Naive thymus-derived CD8-positive, alpha-beta T cell (primary cell): ENCODE measurements at regions not wholly inside any gene's neighbourhood (a gene's known extent, or its start where the extent isn't known, plus 50 kb on each side); places are given as distances from the start of the nearest gene placed in this dataset.
A peak's percentile ranks its signal among the peaks of the same experiment; 100 is the strongest.

ENCODE experiments used
- ATAC-seq, 2 donors: fragments of 150-1000 bp; cut with Tn5 transposase in 1 of 2; sonication (Bioruptor Pico), chemical (Tn5 transposase) in 1 of 2; 1 replicate in 1 of 2; 2 replicates in 1 of 2; pipeline ENCODE4 v1.10.0; 2021; ENCODE audit warnings: mild to moderate bottlenecking in 2 of 2, moderate library complexity in 2 of 2
- POLR2A ChIA-PET: fragments of 350-600 bp; sonication (Branson Sonifier 250); formaldehyde crosslinking; loops from one replicate; lab custom pipeline; 2021; ENCODE audit warnings: antibody characterized with exemption; lab: Charles Lee
- DNase-seq, 10 donors: peaks; one replicate each; pipeline versions ENCODE4 v3.0.0 to v3.0.0-alpha.2; 2020 to 2022
- H3K27ac Mint-ChIP-seq, 10 donors: one replicate each; pipeline ENCODE4 v1.8.0; 2020 to 2022; ENCODE audit warnings: mild to moderate bottlenecking in 10 of 10, mixed read lengths in 10 of 10, moderate library complexity in 4 of 10, inconsistent platforms in 1 of 10
- H3K27me3 Mint-ChIP-seq, 5 donors: one replicate each; pipeline ENCODE4 v1.8.0; 2021 to 2022; ENCODE audit warnings: mixed read lengths in 5 of 5
- H3K36me3 Mint-ChIP-seq, 3 donors: one replicate each; pipeline ENCODE4 v1.8.0; 2020 to 2022; ENCODE audit warnings: mixed read lengths in 3 of 3, mild to moderate bottlenecking in 2 of 3, inconsistent platforms in 1 of 3
- H3K4me1 Mint-ChIP-seq, 4 donors: one replicate each; pipeline ENCODE4 v1.8.0; 2021 to 2022; ENCODE audit warnings: mixed read lengths in 4 of 4
- H3K4me3 Mint-ChIP-seq, 10 donors: one replicate each; pipeline ENCODE4 v1.8.0; 2020 to 2022; ENCODE audit warnings: mild to moderate bottlenecking in 10 of 10, mixed read lengths in 10 of 10, moderate library complexity in 6 of 10, inconsistent platforms in 1 of 10
- H3K9me3 Mint-ChIP-seq, 9 donors: one replicate each; pipeline ENCODE4 v1.8.0; 2020 to 2022; ENCODE audit warnings: mixed read lengths in 9 of 9, mild to moderate bottlenecking in 3 of 9, inconsistent platforms in 1 of 9, moderate library complexity in 1 of 9

GRCh38 chr5:86320266-86320665 is 297.5 kb upstream of the COX7C start:
- Mint-ChIP-seq H3K36me3 (no peaks in the 10 kb centered on the region), H3K27me3 (peaks cover 0 to 7% (median 0%) of the 10 kb centered on the region in 5 donors), H3K27ac (no peak overlapping the region), H3K4me1 (no peaks in the 10 kb centered on the region), H3K4me3 (peak overlapping the region in 1 of 10 donors; percentile 2), H3K9me3 (peaks cover 0 to 3% (median 0%) of the 10 kb centered on the region in 9 donors)
- ATAC-seq (no peak), DNase-seq (no peak)
- POLR2A ChIA-PET: no interaction called here

- no peaks in the 10 kb centered on the region for H3K4me1 Mint-ChIP-seq
- H3K27ac Mint-ChIP-seq: no peak overlapping the region
- POLR2A ChIA-PET: no interaction called here
- H3K36me3 Mint-ChIP-seq: no peaks in the 10 kb centered on the region
- peaks cover 0 to 7% (median 0%) of the 10 kb centered on the region in 9 donors for H3K9me3 Mint-ChIP-seq
- H3K4me3 Mint-ChIP-seq: no peak overlapping the region
- DNase-seq (no peak), ATAC-seq (no peak)
- H3K27me3 Mint-ChIP-seq: no peaks in the 10 kb centered on the region
Observed at GRCh38 chr5:86329318-86329717, 288.4 kb upstream of the COX7C start.

GRCh38 chr5:86330736-86331135 is 287.0 kb upstream of the COX7C start:
- H3K4me3 Mint-ChIP-seq: no peak overlapping the region
- POLR2A ChIA-PET: no interaction called here
- H3K36me3 Mint-ChIP-seq: no peaks in the 10 kb centered on the region

GRCh38 chr5:86332851-86333250 is 284.9 kb upstream of the COX7C start:
- Mint-ChIP-seq H3K4me1 (no peaks in the 10 kb centered on the region), H3K27me3 (peaks cover 0 to 5% (median 3%) of the 10 kb centered on the region in 5 donors), H3K9me3 (peaks cover 0 to 7% (median 2%) of the 10 kb centered on the region in 9 donors), H3K36me3 (no peaks in the 10 kb centered on the region), H3K4me3 (no peak overlapping the region), H3K27ac (no peak overlapping the region)
- ATAC-seq (no peak), DNase-seq (no peak)
- POLR2A ChIA-PET: no interaction called here

More at GRCh38 chr5:86330736-86331135, 287.0 kb upstream of the COX7C start:
- Mint-ChIP-seq H3K27me3 (no peaks in the 10 kb centered on the region), H3K9me3 (peaks cover 0 to 7% (median 0%) of the 10 kb centered on the region in 9 donors), H3K4me1 (no peaks in the 10 kb centered on the region), H3K27ac (no peak overlapping the region)
- ATAC-seq (no peak), DNase-seq (no peak)

- ATAC-seq (no peak), DNase-seq (no peak)
- H3K9me3 Mint-ChIP-seq: peaks cover 0 to 6% (median 0%) of the 10 kb centered on the region in 9 donors
- no peak overlapping the region for H3K27ac Mint-ChIP-seq
- no peak overlapping the region for H3K4me3 Mint-ChIP-seq
- POLR2A ChIA-PET: no interaction called here
- H3K27me3 Mint-ChIP-seq: peaks cover 0 to 5% (median 3%) of the 10 kb centered on the region in 5 donors
- no peaks in the 10 kb centered on the region for H3K4me1 Mint-ChIP-seq
- no peaks in the 10 kb centered on the region for H3K36me3 Mint-ChIP-seq
Observed at GRCh38 chr5:86337667-86338460, 279.9 kb upstream of the COX7C start.

GRCh38 chr5:86354664-86355063 is 263.1 kb upstream of the COX7C start:
- POLR2A ChIA-PET: no interaction called here
- H3K9me3 Mint-ChIP-seq: peaks cover 0 to 12% (median 0%) of the 10 kb centered on the region in 9 donors
- no peak overlapping the region for H3K27ac Mint-ChIP-seq
- H3K4me3 Mint-ChIP-seq: no peak overlapping the region
- H3K4me1 Mint-ChIP-seq: no peaks in the 10 kb centered on the region
- DNase-seq (no peak), ATAC-seq (no peak)
- H3K27me3 Mint-ChIP-seq: peaks cover 0 to 1% (median 0%) of the 10 kb centered on the region in 5 donors
- H3K36me3 Mint-ChIP-seq: no peaks in the 10 kb centered on the region

- Mint-ChIP-seq H3K27me3 (peaks cover 0 to 9% (median 0%) of the 10 kb centered on the region in 5 donors), H3K27ac (no peak overlapping the region), H3K9me3 (peaks cover 0 to 12% (median 0%) of the 10 kb centered on the region in 9 donors), H3K4me3 (no peak overlapping the region), H3K4me1 (no peaks in the 10 kb centered on the region), H3K36me3 (no peaks in the 10 kb centered on the region)
- DNase-seq: no peak
- ATAC-seq: no peak
- POLR2A ChIA-PET: no interaction called here
Observed at GRCh38 chr5:86360801-86361200, 256.9 kb upstream of the COX7C start.

- DNase-seq (no peak), ATAC-seq (no peak)
- Mint-ChIP-seq H3K9me3 (peaks cover 0 to 9% (median 4%) of the 10 kb centered on the region in 9 donors), H3K27me3 (no peaks in the 10 kb centered on the region), H3K27ac (no peak overlapping the region), H3K36me3 (no peaks in the 10 kb centered on the region), H3K4me3 (no peak overlapping the region), H3K4me1 (peaks cover 0 to 1% (median 0%) of the 10 kb centered on the region in 4 donors)
- POLR2A ChIA-PET: no interaction called here
Observed at GRCh38 chr5:86371061-86371460, 246.7 kb upstream of the COX7C start.

GRCh38 chr5:86374611-86375010 is 243.1 kb upstream of the COX7C start:
- H3K4me1 Mint-ChIP-seq: peaks cover 0 to 1% (median 0%) of the 10 kb centered on the region in 4 donors
- no peaks in the 10 kb centered on the region for H3K27me3 Mint-ChIP-seq
- no peak overlapping the region for H3K4me3 Mint-ChIP-seq
- POLR2A ChIA-PET: no interaction called here
- DNase-seq: no peak
- no peak overlapping the region for H3K27ac Mint-ChIP-seq
- no peaks in the 10 kb centered on the region for H3K36me3 Mint-ChIP-seq
- peaks cover 0 to 9% (median 4%) of the 10 kb centered on the region in 9 donors for H3K9me3 Mint-ChIP-seq
- no peak for ATAC-seq

GRCh38 chr5:86376214-86376613 is 241.5 kb upstream of the COX7C start:
- no peak for DNase-seq
- ATAC-seq: no peak
- H3K27ac Mint-ChIP-seq: no peak overlapping the region
- H3K9me3 Mint-ChIP-seq: peaks cover 0 to 7% (median 2%) of the 10 kb centered on the region in 9 donors
- POLR2A ChIA-PET: no interaction called here
- H3K27me3 Mint-ChIP-seq: no peaks in the 10 kb centered on the region
- no peaks in the 10 kb centered on the region for H3K4me1 Mint-ChIP-seq
- H3K36me3 Mint-ChIP-seq: no peaks in the 10 kb centered on the region
- no peak overlapping the region for H3K4me3 Mint-ChIP-seq

- DNase-seq (no peak), ATAC-seq (no peak)
- no peaks in the 10 kb centered on the region for H3K4me1 Mint-ChIP-seq
- H3K4me3 Mint-ChIP-seq: no peak overlapping the region
- no peak overlapping the region for H3K27ac Mint-ChIP-seq
- POLR2A ChIA-PET: no interaction called here
- peaks cover 0 to 3% (median 0%) of the 10 kb centered on the region in 5 donors for H3K27me3 Mint-ChIP-seq
- H3K9me3 Mint-ChIP-seq: peaks cover 0 to 10% (median 0%) of the 10 kb centered on the region in 9 donors
- H3K36me3 Mint-ChIP-seq: no peaks in the 10 kb centered on the region
Observed at GRCh38 chr5:86403190-86403589, 214.6 kb upstream of the COX7C start.

GRCh38 chr5:86404256-86404655 is 213.5 kb upstream of the COX7C start:
- no peak for DNase-seq
- peaks cover 0 to 3% (median 0%) of the 10 kb centered on the region in 5 donors for H3K27me3 Mint-ChIP-seq
- H3K9me3 Mint-ChIP-seq: peaks cover 0 to 10% (median 0%) of the 10 kb centered on the region in 9 donors
- no peaks in the 10 kb centered on the region for H3K4me1 Mint-ChIP-seq
- no peak overlapping the region for H3K4me3 Mint-ChIP-seq
- no peaks in the 10 kb centered on the region for H3K36me3 Mint-ChIP-seq
- POLR2A ChIA-PET: no interaction called here
- H3K27ac Mint-ChIP-seq: no peak overlapping the region
- ATAC-seq: no peak

GRCh38 chr5:86407711-86408110 is 210.0 kb upstream of the COX7C start:
- DNase-seq (no peak), ATAC-seq (no peak)
- no peak overlapping the region for H3K27ac Mint-ChIP-seq
- H3K9me3 Mint-ChIP-seq: peaks cover 0 to 2% (median 0%) of the 10 kb centered on the region in 9 donors
- POLR2A ChIA-PET: no interaction called here
- no peak overlapping the region for H3K4me3 Mint-ChIP-seq
- H3K4me1 Mint-ChIP-seq: no peaks in the 10 kb centered on the region
- H3K36me3 Mint-ChIP-seq: no peaks in the 10 kb centered on the region
- H3K27me3 Mint-ChIP-seq: peaks cover 0 to 3% (median 0%) of the 10 kb centered on the region in 5 donors
